ENCODE measurements at regions not wholly inside any gene's neighbourhood (a gene's known extent, or its start where the extent isn't known, plus 50 kb on each side); places are given as distances from the start of the nearest gene placed in this dataset.

DNA sequence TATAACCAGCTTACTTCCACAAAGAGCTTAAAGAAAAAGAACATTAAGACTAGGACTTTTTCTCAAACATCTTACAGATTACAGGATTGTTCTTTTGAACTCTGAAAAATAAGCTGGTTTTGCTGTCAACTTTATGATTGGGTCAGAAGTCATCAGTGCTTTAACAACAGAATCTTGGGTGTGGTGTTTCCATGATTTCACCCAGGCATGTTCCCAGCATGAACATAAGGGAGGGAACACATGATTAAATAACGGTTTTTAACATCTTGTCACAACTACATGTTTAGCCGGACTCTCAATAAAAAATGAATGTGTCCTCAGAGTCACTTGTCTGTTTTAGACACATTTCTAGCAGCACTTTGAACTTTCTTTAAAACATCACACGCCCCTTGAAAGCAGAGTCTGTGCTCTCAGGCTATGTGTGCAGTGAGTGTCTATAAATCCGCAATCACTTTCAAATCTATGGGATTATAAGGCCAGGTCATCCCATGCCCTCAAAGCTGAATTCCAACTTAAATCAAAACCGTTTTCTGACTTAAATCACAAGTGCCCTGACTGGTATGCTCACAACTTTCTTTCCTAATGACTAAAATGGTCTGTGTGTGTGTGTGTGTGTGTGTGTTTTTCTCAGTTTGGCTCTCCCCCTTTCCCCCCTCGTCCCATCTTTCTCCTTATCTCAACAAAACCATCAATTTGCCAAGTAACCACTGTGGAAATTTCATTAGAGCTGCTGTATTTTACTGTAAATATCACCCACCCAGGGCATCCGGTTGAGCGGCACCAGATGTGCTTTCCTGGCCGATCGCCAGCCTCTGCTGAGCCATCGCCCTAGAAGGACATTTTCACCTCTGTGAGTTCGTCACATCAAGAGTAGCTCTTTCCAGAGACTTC lies 216.8 kb upstream of the DTNBP1 start:
- TF ChIP-seq, protein P1, sequence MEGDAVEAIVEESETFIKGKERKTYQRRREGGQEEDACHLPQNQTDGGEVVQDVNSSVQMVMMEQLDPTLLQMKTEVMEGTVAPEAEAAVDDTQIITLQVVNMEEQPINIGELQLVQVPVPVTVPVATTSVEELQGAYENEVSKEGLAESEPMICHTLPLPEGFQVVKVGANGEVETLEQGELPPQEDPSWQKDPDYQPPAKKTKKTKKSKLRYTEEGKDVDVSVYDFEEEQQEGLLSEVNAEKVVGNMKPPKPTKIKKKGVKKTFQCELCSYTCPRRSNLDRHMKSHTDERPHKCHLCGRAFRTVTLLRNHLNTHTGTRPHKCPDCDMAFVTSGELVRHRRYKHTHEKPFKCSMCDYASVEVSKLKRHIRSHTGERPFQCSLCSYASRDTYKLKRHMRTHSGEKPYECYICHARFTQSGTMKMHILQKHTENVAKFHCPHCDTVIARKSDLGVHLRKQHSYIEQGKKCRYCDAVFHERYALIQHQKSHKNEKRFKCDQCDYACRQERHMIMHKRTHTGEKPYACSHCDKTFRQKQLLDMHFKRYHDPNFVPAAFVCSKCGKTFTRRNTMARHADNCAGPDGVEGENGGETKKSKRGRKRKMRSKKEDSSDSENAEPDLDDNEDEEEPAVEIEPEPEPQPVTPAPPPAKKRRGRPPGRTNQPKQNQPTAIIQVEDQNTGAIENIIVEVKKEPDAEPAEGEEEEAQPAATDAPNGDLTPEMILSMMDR (conservative IDR thresholded peaks at IDR 0.05): no peak
- no peak for TF ChIP-seq ZFX (IDR thresholded peaks at IDR 0.05)
